ENCODE measurements at regions not wholly inside any gene's neighbourhood (a gene's known extent, or its start where the extent isn't known, plus 50 kb on each side); places are given as distances from the start of the nearest gene placed in this dataset.
"Not testable (repeated sequence)": the region's sequence is repeated elsewhere in the genome, so short reads cannot be mapped to it uniquely, and the experiment has no call there.

GRCh38 chr2:57368190-57368589 is 678.4 kb upstream of the VRK2 start:
- no peak for DNase-seq

- DNase-seq, result no peak
Observed at GRCh38 chr2:57370882-57371585, 675.6 kb upstream of the VRK2 start.

- no peak for DNase-seq
Observed at GRCh38 chr2:57372237-57372984, 674.2 kb upstream of the VRK2 start.

- no peak for DNase-seq
Observed at GRCh38 chr2:57373530-57373929, 673.1 kb upstream of the VRK2 start.

GRCh38 chr2:57376985-57377384 is 669.6 kb upstream of the VRK2 start:
- DNase-seq, result no peak

DNA sequence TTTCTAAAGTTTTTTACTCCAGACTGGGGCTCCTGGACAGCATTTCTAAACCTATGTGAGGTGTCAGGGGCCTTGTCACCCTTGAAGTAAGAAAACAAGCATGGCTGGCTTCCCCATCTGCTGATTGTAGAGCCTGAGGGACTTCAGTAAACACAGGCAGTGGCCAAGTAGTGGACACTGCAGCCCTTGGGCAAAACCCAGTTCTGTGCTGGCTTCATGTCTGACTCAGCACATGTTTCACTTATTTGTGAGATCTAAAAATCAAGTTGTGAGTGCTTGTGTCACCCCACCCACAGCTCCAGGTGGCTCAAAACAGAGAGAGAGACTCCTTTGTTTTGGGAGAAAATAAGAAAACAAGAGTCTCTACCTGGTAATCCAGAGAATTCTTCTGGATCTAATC is 660.3 kb upstream of the VRK2 start:
- no peak for DNase-seq

GRCh38 chr2:57396355-57397098 is 650.1 kb upstream of the VRK2 start:
- DNase-seq, result no peak

DNA sequence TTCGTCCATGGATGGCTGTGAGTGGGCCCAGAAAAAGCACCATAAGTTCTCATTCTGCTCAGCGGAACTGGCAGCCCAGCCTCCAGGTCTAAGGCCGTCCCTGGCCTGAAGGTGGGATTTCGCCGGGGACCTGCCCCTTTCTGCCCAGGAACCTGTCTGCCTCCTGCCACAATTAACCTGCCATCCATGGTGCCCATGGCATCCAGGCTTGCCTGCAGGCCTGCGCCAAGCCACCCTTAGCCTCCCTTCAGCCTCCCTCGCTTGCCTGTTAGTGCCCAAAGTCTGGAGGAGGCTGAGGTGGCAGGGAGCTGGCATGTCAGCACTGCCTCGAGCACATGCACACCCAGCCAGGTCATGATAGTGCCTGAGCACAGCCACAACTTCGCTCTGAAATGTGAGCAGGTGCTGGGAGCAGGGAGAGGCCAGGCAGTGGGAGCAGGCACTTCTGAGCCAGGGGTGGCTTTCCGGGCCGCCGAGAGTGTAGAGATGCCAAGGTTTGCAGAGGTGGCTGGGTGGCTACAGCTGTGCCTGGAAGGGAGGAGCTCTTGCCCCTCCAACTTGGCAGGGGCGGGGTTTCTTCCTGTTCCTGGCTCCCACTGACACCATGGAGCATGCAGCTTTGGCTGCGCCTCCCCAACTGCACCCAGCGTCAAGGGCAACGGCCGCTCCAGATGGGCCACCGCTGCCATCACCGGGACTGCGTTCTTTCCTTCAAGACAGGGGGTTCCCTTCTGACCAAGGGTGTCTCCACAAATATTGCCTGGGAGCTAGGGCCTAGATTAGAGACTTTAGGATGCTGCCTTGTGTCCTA is 648.9 kb upstream of the VRK2 start:
- DNase-seq, result no peak

- DNase-seq, result no peak
Observed at GRCh38 chr2:57399057-57399456, 647.5 kb upstream of the VRK2 start.

- DNase-seq, result no peak
Observed at GRCh38 chr2:57402096-57402495, 644.5 kb upstream of the VRK2 start.

DNA sequence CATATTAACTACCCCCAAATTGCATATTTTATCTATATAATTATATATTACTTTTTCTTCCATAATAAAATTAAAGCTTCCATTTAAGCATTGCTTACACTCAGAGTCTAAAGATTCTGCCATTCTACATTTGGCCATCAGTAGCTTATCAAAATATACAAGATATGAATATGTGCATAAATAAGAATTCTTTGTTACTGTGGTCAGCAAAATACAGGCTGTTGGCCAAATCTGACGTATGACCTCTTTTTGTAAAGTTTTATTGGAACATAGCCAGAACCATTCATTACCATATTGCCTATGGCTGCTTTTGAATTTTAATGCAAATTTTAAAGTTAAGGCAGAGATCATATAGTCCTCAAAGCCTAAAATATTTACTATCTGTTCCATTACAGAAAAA is 643.9 kb upstream of the VRK2 start:
- DNase-seq, result no peak

DNA sequence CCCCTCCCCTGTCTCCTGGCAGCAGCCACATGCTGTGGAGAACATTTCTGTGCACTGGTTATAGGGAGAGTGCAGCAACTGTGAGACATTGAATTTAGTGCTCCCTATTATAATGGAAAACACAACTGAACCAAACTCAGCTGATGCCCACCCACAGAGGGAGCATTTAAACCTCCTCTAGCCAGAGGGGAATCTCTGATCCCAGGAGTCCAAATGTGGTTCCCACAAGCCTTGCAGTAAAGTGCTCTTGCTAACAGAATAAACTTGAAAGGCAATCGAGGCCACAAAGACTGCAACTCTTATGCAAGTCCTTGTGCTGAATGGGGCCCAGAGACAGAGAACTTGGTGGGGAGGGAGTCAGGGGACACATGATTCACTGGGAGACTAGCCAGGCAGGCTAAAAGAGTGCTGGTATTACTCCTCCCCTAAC is 638.8 kb upstream of the VRK2 start:
- no peak for DNase-seq

- no peak for DNase-seq
Observed at GRCh38 chr2:57408587-57408986, 638.0 kb upstream of the VRK2 start.

DNA sequence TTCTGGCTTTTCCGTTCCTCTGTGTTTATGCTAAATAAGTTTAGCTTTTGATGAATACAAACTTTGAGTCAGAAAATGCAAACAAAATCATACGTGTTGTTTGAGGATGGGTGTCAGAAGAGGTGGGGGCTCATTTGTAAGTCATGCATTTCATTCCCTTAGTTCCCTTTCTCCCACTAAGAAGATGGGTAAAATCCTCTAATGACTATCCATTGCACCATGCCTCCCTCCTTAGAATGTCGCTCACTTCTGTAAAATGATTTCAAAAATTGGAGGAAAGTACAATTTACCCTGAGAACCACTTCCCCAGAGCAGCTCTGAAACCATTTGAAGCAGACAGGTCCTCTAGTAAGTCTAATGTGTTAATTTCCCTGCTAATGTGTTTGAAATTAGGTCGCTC is 629.6 kb upstream of the VRK2 start:
- DNase-seq, result no peak

GRCh38 chr2:57418859-57419346 is 627.7 kb upstream of the VRK2 start:
- DNase-seq, result not testable (repeated sequence)

- no peak for DNase-seq
Observed at GRCh38 chr2:57429831-57430230, 616.8 kb upstream of the VRK2 start.

GRCh38 chr2:57432528-57432927 is 614.1 kb upstream of the VRK2 start:
- DNase-seq, result no peak

DNA sequence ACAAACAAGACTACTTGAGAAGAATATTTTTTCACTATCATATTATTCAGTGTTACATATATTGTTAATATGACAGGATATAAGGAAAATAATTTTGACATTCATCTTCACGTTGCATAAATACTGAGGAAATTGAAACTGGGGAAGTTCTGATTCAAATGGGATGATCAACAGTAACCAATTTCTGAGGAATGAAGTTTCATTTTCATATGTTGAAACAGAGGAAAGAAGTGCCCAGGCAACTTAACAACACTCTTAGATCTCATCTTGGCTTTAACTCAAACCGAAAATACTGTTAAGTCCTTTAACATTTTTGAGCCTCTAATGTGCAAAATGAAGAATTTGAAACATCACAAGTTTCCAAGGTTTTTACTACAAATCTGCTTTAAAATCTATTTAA is 612.2 kb upstream of the VRK2 start:
- no peak for DNase-seq

GRCh38 chr2:57434972-57435371 is 611.6 kb upstream of the VRK2 start:
- no peak for DNase-seq

GRCh38 chr2:57437077-57437476 is 609.5 kb upstream of the VRK2 start:
- no peak for DNase-seq

GRCh38 chr2:57440437-57440836 is 606.2 kb upstream of the VRK2 start:
- no peak for DNase-seq

DNA sequence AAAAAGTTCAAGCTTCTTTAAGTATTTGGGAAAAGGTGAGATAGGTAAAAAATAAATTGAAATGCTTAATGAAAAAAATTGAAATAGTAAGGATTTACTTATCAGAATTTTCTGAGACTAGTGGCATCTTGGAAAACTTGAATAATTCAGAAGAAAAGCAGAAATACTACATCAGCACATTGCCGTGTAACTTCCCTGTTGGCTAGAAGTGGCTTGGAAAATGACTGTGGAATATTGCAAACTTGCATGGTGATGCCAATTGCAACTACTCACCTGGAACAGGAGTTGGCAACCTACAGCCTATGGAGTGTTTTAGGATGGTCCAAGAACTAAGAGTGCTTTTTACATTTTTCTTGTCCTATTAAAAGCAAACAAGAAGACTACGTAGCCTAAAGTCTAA is 603.5 kb upstream of the VRK2 start:
- no peak for DNase-seq

DNA sequence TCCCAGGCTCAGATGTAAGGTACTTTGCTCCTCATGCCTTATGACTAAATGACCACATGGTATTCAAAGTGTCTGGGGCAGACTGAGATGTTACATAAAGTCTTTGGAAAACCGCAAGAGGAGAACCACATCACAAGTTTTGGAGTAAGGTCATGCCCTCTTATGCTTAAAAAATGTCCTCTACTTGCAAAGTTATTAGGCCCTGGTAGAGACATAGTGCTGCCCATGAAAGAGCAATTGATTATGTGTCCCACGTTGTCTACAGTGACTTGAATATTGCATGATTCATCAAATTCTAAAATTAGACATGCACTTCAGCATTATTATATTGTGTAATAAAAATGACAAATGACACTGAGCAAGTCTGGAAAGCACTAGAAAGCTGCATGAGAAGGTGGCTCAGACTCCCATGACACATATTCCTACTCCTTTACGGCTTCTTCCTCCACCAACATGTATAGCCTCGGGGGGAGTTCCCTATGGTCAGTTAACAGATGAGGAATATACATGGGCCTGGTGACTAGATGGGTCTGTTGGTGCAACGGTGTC is 602.6 kb upstream of the VRK2 start:
- DNase-seq, result no peak
